GM19468 (cell line): ENCODE measurements at regions not wholly inside any gene's neighbourhood (a gene's known extent, or its start where the extent isn't known, plus 50 kb on each side); places are given as distances from the start of the nearest gene placed in this dataset.

Experiments
- ATAC-seq: cut with Tn5 transposase; IDR thresholded peaks from one replicate; pipeline ENCODE4 v1.9.1; 2021; ENCODE audit warnings: mild to moderate bottlenecking, moderate library complexity, moderate number of reproducible peaks; ENCODE audit not compliant: unreplicated experiment; ENCODE audit errors: extremely low read depth

DNA sequence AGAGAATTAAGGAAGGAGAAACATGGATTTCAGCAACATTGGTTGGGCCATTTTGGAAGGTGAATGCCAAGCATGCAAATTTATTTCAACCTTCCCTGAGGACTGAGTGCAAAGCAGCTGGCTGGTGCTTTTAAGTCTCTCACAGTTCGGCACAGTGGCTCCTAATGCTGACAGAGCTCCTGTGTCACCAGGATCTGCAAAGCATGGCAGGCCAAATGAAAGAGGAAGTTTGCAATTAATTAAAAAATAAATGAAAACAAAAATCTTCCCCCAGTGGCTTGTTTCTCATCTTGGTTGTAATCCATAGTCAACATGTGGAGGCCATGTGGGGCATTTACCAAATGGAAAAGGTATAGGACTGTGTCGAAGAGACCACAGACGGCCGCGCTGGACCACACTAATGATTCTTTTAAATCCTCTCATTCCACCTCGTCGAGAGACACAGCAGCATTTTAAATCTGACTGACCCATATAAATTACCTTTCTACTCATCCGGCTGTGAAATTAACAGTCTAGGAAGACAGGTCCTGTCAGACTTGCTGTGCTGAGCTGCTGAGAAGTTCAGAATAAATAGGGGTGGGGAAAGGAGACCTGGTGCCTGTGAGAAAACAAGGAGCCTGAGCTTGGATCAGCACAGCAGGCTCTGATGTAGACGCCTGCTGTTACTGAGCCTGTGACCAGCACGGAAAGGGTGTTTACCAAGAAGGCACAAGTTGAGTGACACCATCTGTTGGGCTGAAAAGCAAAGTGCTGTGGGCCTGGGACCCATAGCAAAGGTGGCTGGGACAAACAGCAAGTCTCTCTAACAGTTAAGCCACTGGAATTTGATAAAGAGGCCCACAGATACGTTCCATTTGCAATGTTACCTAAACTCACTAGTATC, 136.0 kb upstream of the COL1A2 start:
- ATAC-seq: no peak

DNA sequence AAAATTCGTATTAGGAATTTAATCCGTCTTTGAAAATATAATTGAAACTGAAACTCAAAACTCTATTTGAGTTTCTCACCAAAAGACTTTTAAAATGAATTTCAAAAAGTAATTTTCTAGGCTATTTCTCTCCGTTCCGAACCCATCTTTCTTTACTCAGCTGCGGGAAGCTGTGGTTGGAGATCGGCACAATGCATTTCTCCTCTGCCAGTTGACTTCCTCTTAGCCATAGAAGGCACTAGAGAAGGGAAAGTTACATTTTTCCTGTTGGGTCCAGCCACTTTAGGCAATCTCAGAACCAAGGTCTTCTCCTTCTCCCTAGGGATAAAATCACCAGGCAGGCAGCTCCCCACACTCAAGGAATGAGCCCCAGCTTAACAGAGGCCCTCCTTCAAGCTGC, 133.6 kb upstream of the COL1A2 start:
- ATAC-seq: no peak

DNA sequence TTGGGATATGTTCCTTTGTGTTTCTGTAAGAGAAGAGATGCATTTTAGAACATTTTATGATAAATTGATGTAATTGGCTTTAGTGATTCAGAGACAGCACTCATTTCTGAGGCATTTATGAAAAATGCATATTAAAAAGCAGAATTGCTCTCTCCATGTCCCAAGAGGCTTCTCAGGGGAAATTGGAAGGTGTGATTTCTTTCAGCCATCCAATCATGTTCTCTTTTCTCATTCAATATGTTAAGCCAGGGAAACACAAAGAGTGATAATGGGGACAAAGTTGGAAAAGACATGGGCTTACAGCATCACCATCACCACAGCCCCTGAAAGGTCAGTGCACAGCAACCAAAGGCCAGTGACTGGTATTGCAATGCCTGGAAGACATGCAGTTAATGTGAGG, 129.9 kb upstream of the COL1A2 start:
- no peak for ATAC-seq

DNA sequence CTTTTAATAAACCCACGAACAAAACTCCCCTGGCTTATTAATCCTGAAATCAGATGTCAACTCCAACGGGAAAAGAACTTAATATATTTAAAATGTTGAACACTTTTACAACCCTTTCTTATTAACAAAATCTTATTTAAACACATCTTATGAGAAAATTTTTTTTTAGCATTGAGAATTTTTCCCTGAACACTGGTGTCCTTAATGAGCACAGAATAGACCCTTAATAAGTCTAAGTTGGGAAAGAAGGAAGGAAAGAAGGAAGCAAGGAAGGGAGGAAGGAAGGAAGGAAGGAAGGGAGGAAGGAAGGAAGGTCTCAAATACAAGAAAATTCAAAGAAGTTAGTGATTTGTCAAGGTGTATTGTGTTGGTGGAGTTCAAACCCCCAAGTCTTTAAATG, 129.2 kb upstream of the COL1A2 start:
- ATAC-seq: no peak

DNA sequence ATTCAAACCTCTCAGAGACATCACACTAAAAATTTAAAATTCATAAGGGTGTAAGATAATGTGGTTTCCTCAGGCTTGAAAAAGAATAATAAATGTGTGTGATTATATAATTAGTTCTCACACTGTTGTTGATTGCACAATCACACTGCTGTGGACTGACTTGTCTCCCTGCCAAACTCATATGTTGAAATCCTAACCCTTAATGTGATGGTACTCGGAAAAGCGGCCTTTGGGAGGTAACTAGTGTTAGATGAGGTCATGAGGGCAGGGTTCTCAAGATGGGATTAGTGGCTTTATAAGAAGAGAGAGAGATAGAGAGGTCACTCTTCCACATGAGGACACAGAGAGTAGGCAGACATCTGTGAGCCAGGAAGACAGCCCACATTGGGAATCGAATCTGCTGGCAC, 128.5 kb upstream of the COL1A2 start:
- ATAC-seq: no peak

DNA sequence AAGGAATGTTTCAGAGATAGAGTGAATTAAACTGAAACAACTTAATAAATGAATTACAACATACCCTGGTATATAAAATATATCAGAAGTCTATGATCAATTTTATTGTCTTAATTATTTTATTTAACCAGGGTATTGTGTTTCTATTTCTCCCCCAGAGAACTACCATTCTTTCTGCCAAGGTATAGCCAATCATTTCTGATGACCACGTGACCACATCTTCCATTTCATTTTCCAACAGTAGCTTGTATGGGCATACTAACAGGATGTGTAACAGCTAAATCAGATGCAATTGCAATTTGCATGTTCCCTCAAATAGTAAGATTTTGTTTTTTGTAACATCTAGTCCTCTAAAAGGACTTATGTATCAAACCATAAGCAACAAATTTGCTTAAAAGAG, 123.9 kb upstream of the COL1A2 start:
- ATAC-seq: no peak

DNA sequence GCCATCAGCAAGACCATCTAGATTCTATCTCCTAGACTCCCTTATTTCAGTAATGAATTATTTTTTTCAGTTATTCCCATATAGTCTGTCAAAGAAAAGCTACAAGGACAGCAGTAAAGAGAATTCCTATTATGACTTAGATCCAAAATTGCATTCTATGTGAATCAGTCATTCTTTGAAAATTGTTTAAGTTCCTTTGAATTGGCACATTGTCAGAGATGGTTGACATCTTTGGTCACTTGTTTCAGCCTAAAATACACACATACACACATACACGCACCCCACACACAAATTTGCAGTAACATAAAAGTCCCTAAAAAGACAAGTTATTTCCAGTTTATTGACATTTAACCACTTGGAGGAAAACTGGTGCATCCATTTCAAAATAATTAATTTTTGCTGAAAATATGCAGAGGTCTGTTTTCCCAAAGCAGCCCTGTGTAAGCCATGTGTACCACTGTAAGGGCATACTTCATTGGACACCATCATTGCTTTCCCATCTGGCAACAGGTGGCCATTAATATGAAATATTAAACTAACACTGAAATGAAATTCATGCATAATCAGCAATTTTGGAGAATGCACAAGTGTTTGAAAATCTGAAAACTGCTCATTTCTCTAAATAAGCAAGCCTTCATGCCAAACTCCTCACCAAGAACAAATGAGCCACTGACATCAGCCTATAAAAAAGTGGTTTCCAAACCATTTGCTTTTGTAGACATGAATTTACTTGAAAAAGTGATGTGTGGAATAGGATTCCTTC, 121.7 kb upstream of the COL1A2 start:
- ATAC-seq: no peak

DNA sequence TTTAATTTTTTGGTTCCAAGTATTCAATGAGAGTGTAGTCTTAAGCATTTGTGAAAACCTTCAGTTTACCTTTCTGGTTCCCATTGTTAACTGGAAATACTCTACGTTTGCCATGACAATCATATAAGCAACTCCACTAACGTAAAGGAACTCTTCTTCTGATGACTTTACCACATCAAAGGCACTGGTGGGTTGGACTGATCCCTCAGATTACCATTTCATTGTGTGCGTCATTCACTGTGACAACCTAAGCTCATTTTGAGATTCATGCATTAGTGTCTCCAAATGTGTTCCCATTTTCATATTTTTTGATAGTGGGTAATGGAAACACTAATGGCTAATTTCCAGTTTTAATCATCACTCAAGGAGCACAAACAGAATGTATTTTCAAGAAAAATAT, 119.9 kb upstream of the COL1A2 start:
- no peak for ATAC-seq

DNA sequence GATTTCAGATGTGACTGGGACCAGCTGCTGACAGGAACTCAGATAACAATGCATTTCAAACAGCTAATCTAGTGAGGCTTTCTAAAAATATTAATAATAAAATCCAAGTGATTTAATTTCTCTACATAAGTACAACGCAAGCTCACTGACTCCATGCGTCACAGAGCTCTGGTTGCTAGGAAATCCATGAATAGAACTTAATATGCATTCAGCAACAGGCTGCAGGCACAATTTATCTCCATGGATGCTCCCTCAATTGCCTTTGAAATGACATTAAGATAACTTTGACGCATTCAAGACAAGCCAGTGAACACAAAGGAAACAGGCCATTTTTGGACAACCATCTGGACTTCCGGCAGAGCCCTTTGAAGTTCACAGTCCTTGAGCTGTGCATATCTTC, 118.7 kb upstream of the COL1A2 start:
- no peak for ATAC-seq

DNA sequence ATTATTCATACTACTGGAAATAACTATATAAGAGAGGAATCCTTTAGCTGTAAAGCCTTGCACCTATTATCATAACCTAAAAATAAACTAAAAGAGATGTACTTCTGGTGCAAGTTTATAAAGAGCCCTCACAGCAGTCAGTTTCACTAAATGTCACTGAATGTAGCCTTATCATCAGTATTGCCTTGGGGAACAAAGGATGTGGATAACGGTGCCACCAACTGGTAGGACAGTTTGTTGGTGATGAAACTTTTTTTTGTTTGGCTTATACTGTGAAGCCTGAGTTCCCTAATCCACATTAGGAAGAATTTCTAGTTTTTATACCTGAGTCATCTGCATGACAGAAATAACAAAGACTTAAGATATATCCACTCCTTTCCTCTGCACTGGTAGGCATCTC, 117.9 kb upstream of the COL1A2 start:
- ATAC-seq: no peak

DNA sequence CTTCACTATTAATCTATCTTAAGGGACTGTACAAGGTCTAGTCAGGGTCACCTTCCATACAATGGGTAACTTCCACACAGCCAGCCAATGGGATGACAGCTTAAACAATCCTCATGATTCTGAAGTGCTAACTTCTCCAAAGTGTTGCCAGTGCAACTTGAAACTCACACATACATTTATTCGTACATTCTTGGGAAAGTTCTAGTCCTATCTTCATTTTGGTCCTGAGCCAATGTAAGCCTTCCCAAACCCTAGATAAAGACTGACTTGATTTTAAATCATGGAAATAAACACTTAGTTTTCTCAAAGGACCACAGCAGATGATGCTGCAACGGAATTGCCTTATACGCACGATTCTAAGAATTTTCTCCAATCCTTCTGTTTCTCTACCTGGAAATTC, 117.5 kb upstream of the COL1A2 start:
- ATAC-seq: no peak

DNA sequence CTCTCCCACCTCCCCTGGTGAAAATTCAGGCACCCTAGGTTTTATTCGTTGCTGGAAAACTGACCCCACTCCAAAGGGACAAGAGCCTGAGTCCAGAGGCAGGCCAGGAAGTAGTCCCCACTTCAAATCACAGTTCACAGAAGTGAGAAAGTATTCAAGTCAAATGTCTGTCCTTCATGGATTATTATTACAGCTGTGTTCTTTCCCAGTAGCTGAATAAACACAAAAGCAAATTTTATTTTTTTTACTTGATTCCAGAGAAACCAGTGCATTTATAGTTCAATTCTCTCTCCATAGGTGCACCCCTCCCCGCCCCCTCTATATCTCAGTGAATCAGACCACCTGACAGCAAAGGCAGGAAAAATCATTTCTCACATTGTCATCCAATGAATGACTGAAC, 113.8 kb upstream of the COL1A2 start:
- ATAC-seq: no peak

DNA sequence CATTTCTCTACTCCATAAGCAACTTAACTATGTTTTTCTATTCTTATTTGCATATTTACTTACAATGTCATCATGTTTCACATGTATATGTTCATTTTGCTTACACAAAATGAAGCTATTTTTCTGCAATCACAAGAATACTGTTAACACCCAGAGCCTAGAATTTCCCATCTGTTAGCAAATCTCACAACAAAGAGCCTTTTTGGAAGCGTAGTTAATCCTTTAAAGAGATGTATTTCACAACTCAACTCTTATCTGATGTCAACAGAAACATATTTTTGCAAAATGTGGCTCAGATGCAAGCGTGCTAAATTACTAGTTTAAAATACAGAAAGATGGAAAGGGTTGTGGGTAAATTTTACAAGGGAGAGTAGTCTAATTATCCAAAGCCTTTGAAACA, 110.6 kb upstream of the COL1A2 start:
- no peak for ATAC-seq

DNA sequence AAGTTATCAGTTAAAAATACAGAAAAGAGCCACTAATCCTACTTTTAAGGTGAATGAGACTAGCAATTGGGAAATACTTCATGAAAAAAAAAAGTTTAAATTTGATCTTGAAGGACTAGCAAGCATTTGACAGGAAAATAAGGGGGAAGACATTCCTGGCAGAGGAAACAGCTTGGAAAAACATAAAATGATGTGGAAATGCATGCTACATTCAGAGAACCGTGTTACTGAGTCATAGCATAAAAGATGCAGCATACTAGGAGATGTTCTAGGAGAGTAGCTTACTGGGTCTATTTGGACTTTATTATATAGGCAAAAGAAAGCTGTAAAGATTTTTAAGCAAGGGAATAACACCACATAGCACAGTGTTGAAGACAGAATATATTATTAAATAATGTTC, 108.6 kb upstream of the COL1A2 start:
- no peak for ATAC-seq

DNA sequence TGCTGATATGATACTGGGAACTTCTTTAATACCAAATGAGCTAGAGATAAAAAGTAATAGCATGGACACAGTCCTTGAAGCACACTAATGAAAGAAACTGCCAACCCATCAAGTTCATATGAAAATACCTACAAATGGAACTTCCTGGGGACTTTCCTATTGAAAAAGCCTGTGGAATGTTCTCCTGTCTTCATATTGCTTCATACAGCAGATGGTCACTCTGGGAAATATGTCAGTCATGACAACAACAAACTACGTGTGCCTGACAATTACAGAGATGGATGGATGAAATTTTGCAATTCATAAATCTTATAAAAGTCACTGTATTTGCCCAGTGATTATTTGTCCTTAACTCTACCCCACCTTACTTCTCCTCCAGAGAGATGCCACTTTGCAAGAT, 106.6 kb upstream of the COL1A2 start:
- no peak for ATAC-seq

DNA sequence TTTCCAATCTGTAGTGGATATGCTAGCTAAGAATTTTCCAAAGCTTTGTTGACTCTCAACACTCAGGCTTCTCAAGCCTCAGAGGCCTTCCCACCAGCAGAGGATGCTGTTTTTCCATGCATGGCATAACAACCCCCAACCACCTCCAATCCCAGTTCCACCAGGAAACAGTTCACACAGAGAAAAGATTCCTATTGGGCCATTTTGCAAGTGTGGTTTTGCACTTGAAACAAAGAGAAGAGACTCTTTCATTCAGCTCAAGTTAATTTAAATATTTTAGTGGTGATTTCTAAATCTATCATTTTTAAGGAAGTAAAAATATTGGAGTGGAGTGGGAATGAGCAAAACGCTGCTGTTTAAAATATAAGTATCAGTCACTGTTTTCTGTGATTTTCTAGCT, 105.6 kb upstream of the COL1A2 start:
- ATAC-seq: no peak

DNA sequence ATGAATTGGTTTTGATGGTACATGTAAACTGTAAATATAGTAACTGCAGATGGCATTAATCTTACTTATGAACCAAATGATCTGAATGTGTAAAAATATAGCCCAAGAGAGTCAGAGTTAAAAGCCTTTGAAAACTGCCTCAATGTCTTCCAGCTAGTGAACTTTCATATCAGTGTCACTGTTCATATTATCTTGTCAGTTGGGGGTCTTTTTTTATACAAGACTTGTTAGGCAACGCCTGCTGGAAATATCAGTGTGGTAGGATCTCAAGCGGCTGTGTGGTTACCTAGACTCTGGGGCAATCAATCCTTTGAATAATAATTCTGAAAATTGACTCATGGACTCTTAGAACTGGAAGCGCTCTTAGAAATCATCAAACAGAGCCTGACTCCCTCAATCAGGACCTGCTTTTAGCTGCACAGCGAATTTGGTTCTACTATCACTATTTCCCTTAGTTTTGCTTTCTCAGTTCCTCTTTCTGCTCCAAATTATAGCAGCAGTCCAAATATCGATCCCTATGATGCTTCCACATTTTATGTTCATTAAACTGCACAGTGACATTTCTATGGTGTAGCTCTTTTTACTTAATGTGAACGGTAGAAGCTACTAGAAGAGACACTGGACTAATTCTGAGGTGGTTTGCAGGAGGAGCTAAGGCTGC, 100.1 kb upstream of the COL1A2 start:
- no peak for ATAC-seq

DNA sequence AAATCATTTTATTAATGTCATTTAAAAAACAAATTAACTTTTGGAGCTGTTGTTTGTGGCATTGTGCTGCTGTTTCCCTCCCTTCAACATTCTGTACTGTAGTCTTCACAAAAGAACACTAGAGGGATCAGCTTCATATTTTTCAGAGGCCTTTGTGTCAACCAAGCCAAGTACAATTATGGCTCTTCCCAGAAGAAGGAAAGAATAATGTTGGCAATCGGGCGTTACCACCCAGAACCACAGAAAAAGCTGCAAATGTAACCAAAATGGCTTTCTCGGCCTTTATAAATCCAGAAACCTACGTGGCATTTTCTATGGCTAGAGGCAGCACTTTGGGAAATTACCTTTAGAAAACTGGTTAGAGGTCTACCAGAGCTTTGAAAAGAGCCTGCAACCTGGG, 98.8 kb upstream of the COL1A2 start:
- ATAC-seq: no peak

DNA sequence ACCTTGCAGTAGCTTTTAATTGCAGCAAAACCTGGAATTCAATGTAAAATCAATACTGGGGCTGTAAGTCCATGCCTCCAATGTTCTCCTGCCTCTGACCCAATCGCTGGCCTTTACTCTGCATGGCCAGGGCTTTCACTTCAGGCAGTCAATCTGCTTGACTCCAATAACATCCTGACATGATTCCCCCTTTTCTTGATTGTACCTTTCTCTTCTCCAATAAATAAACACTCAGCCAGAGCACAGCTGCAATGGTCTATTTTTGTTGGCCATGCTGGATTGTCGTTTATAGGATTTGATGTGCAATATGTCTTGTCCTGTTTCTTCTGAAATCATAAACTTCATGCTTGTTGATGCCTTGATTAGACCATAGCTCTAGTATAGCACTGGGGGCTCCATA, 97.8 kb upstream of the COL1A2 start:
- ATAC-seq: no peak

DNA sequence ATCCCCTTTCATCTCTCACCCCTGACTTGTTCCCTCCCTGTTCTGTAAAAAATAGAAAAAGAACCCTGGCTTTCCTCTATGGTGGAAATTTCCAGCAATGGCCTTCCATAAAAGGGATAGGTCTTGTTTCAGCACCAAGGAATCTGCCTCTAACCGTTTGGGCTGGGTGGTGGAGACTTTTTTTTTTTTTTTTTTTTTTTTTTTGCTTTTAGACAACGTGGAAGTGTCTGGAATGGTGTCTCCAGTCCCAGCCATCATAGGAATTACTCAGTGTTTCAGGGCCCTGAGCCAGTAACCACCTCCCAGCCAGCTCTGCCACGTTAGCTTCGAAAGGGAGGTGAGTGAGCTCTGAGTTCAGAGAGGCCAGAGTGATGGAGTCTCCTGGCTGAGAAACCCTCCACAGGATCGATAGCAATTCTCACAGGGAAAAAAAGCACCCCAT, 97.3 kb upstream of the COL1A2 start:
- no peak for ATAC-seq

DNA sequence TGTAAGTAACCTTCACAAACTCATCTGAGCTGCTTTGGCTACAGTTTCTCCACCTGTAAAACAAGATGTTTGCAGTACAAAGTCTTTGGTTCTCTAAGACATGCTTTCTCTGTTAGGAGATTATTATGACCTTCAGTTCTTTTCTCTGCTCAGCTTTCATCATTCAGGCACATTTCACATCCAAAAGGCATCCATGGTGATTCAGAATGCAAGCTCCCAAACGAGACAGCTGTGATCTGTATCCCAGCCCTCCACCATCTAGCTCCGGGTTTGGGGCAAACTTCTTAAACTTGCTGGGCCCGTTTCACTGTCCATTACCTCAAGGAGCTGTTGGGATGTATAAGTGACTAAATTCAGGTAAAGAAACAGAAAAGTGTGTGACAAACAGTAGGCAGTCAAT, 95.8 kb upstream of the COL1A2 start:
- ATAC-seq: no peak
